HL-60/S4 treated with phorbol 12-myristate 13-acetate at 8.2 ng/mL for 4 days and 3 days (cell line): ENCODE measurements at regions not wholly inside any gene's neighbourhood (a gene's known extent, or its start where the extent isn't known, plus 50 kb on each side); places are given as distances from the start of the nearest gene placed in this dataset.

Source experiments
- in situ Hi-C: fragments of 300-500 bp; cut with MboI; formaldehyde crosslinking; loops from 2 replicates; pipeline ENCODE4 v1.15.0; 2022; ENCODE audit warnings: low sequenced_read_pairs

GRCh38 chr2:128447538-128447995 lies 128.9 kb upstream of the HS6ST1 start:
- in situ Hi-C loops: no loop called here

- in situ Hi-C loops: no loop called here
Observed at GRCh38 chr2:128448331-128449225, 129.9 kb upstream of the HS6ST1 start.

GRCh38 chr2:128449226-128450061 lies 130.8 kb upstream of the HS6ST1 start:
- in situ Hi-C loops: no loop called here

GRCh38 chr2:128450211-128451024 lies 131.8 kb upstream of the HS6ST1 start:
- in situ Hi-C loops: no loop called here

- in situ Hi-C loops: no loop called here
Observed at GRCh38 chr2:128451084-128452023, 132.7 kb upstream of the HS6ST1 start.

- in situ Hi-C loops: no loop called here
Observed at GRCh38 chr2:128452024-128452411, 133.3 kb upstream of the HS6ST1 start.

- in situ Hi-C loops: no loop called here
Observed at GRCh38 chr2:128452536-128453530, 134.2 kb upstream of the HS6ST1 start.

GRCh38 chr2:128454980-128455720 lies 136.5 kb upstream of the HS6ST1 start:
- in situ Hi-C loops: no loop called here

GRCh38 chr2:128455721-128456050 lies 137.0 kb upstream of the HS6ST1 start:
- in situ Hi-C loops: no loop called here

GRCh38 chr2:128456281-128456680 lies 137.6 kb upstream of the HS6ST1 start:
- in situ Hi-C loops: no loop called here

GRCh38 chr2:128457006-128457604 lies 138.4 kb upstream of the HS6ST1 start:
- in situ Hi-C loops: no loop called here

GRCh38 chr2:128457716-128458115 lies 139.0 kb upstream of the HS6ST1 start:
- in situ Hi-C loops: no loop called here

GRCh38 chr2:128458505-128458904 lies 139.8 kb upstream of the HS6ST1 start:
- in situ Hi-C loops: no loop called here

- in situ Hi-C loops: no loop called here
Observed at GRCh38 chr2:128464456-128464855, 145.8 kb upstream of the HS6ST1 start.

- in situ Hi-C loops: no loop called here
Observed at GRCh38 chr2:128465246-128466170, 146.8 kb upstream of the HS6ST1 start.

GRCh38 chr2:128466376-128466775 lies 147.7 kb upstream of the HS6ST1 start:
- in situ Hi-C loops: no loop called here

GRCh38 chr2:128466776-128467175 lies 148.1 kb upstream of the HS6ST1 start:
- in situ Hi-C loops: no loop called here
